ENCODE measurements at regions not wholly inside any gene's neighbourhood (a gene's known extent, or its start where the extent isn't known, plus 50 kb on each side); places are given as distances from the start of the nearest gene placed in this dataset.

- TF ChIP-seq CTCF (IDR thresholded peaks at IDR 0.05), result no peak
- TF ChIP-seq POLR2A (IDR thresholded peaks at IDR 0.05), result no peak
These were observed 88.4 kb upstream of the PAQR3 start for GRCh38 chr4:79027656-79028055.
